HG02759 (cell line): ENCODE measurements at regions not wholly inside any gene's neighbourhood (a gene's known extent, or its start where the extent isn't known, plus 50 kb on each side); places are given as distances from the start of the nearest gene placed in this dataset.

ENCODE experiments used
- ATAC-seq: cut with Tn5 transposase; IDR thresholded peaks from one replicate; pipeline ENCODE4 v1.9.1; 2021; ENCODE audit warnings: mild to moderate bottlenecking, moderate library complexity; ENCODE audit not compliant: unreplicated experiment

DNA sequence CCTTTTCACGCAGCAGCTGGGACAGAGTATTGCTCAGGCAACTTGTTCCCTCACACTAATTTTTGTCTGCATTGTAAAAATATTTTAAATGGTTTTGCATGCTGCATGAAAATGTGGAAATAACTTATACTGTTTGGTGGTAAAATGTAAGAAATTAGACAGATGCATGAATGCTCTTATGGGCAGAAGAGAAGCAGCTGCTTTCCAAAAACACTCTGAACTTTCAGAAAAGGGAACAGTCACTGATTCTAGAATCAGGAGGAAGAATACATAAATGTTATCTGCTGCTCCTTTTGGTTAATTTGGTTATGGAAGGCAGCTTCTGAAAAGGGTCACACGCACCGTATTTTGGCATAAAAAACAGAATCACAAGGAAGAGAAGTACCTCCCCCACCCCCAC lies 87.0 kb upstream of the RUNX1 start:
- ATAC-seq = no peak

DNA sequence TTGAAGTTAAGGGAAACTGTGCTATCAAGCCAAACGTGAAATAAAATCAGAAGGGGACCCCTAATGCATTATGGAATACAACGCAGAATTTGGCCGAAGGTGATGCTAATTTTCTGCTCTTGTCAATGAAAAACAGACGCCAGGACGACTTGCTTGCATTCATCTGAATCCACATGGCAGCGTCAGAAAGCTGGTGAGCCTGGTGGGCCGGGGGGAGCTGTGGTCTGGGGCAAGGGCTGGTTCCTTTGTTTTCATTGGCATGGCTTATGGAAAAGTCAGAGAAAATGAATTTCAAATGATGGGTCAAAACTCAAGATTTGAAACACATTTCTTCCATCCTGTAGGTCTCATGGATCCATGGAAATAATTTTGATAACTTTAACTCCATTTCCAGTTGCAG lies 86.4 kb upstream of the RUNX1 start:
- ATAC-seq = no peak

DNA sequence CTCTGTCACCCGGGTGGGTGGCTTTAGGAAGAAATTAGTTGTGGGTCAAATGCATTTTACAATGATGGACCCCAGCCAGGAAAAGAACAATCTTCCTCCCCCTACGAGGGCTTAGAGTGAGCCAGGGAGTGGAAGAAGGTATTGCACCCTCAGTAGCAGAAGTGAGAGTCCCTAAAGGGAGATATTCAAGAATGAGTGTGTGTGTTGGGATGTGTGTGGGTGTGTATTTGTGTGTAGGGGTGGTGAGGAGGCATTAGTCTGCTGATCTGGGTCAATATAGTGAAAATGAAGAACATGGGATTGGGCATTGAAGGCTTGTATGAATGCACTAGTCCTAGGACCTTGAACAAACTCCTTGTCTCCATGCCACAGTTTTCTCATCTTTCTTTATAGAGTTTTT lies 85.2 kb upstream of the RUNX1 start:
- ATAC-seq = no peak

DNA sequence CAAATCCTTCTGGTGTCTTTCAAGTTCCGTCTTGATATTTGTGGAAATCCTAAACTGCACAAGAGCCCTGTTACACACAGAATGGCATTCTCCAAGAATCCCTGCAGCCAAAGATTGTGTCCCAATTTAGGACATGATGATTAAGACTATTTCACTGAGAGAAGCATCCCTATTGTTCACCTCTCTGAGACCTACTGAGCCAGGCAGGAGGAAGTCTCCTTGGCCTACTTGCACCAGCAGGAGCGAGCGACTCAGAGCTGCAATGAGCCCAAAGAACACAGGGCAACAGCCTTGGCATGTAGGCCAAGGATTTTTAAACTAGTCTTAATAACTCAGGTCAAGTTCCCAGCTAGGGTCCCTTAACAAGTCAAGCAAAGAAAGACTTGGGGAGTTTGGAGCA lies 79.4 kb upstream of the RUNX1 start:
- ATAC-seq = no peak

DNA sequence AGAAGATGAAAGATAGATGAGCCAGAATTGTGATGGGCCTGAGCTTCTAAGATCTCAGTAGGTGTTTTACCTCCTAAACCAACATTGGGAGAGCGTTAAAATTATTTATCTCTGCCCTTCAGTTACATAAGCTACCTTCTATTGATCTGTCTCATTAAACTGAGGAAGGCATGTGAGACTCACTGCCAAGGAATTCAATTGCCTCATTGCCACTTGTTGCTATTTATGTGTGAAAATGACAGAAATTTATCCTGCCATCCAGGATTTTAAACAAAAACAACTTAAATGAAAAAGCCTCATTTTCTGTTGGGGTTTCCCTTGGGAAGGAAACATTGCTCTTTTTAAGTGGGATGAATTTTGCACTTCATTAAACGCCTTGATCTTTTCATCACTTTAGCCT lies 78.7 kb upstream of the RUNX1 start:
- ATAC-seq = no peak

DNA sequence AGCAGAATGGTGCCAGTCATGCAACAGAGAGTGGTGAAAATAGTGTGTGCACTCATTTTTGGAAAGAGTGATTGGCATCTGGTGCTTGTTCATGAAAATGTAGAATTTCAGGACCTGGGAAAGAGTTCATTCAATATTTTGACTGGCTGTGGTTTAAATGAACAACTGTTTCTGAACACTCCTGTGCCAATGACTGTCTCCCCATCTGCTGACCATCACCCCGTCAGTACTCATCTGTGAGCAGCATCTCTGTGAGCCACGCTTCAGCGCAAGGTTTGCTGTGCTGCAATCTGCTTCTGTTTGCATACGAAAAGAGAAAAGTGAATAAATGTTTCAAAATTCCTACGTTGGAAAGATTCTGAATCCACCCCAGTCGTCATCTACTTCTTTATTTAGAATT lies 77.9 kb upstream of the RUNX1 start:
- ATAC-seq = no peak

DNA sequence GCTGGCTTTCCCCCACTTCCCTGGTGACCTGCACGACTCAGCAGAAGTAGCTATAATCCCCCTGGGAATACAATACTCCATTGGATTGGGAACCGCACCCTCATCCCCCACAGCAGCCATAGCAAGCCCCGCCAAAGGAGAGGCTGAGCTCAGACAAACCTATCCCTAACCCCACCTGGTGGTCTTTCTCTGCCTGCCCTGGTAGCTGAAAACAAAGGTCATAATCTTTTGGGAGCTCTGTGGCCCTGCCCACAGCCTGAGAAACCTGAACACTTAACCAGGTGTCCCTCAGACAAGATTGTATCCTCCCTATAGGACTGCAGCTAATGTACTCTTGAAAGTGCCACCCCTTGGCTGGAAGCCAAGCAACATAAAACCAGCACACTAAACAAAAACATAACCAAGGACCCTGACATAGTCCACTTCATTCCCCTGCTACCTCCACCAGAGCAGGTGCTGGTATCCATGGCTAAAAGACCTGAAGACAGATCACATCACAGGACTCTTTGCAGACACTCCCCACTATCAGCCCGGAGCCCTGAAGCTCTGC lies 71.6 kb upstream of the RUNX1 start:
- no peak for ATAC-seq

DNA sequence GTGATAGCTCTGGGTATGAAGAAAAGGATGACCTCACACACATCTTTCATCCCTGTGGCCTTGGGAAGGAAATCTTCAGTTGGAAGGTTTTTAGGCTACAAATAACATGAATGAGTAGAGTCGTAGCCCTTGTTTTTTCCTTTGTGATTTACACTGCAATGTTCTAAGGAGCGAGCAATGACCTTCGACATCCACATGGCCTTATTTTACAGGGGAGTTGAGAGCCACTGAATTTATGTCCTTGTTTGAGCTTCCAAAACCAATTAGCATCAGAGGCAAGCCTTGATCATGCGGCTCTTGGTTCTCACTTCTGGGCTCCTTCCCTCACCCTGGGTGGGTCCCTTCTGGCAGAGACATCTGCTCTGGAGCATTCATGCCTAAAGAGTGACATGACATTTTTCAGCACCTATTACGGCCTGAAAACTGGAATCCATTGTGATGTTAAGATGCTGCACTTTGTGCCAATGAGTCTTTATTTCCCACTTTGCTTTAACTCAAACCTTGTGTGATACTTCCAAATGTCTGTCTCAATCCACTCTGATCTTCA lies 70.5 kb upstream of the RUNX1 start:
- no peak for ATAC-seq

DNA sequence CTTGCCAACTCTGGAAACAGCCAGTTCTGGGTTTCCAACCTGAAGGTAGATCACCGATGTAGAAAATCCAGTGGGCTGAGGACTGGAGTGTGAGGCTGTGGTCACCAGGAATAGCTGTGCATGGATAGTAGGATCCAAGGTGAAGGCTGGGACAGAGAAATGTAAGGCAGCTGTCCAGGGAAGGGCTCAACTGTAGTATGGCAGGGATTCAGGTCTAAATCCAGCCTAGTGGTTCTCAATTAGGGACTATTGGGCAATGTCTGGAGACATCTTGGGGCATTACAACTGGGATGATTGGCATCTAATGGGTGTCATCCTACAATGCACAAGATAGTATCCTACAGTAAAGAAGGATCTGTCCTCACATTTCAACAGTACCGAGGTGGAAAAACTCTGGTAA lies 67.7 kb upstream of the RUNX1 start:
- ATAC-seq = no peak

DNA sequence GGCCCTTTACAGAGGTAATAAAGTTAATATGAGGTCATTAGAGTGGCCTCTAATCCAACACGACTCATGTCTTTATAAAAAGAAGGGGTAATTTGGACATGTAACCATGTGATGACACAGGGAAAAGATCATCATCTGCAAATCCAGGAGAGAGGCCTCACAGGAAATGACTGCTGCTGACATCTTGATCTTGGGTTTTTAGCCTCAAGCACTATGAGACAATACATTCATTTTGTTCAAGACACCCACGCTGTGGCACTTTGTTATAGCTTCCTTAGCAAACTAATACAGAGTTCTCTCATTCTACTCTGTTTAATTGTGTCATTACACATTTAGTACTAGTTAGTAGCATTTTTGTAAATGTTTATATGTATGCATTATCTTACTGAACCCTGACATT lies 64.0 kb upstream of the RUNX1 start:
- ATAC-seq = no peak

DNA sequence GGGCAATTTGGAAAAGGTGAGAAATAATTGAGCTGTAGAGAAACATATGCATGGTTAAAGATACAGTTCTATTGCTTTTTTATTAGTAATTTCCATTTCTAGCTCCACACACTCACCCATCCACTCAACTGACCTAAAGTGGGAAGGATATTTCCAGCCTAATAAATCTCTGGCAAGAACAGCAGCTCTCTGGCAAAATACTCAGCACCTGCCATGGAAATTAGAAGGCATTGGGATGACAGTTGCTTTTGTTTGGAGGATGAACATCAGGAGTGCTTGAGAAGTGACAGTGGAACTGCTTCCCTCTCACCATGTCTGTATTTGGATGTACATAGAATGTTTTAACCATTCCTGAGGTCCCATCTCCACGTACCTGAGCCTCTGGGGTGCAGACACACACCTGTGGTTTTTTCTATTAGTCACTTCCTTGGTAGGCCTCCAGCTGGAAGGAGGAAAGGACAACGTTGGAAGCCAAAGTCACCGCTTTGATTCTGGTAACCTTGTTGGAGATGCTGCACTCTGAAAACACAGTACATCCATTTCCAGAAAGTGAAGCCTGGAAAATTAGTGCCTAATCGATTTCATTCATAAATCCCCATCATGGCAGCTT lies 62.3 kb upstream of the RUNX1 start:
- ATAC-seq = no peak

DNA sequence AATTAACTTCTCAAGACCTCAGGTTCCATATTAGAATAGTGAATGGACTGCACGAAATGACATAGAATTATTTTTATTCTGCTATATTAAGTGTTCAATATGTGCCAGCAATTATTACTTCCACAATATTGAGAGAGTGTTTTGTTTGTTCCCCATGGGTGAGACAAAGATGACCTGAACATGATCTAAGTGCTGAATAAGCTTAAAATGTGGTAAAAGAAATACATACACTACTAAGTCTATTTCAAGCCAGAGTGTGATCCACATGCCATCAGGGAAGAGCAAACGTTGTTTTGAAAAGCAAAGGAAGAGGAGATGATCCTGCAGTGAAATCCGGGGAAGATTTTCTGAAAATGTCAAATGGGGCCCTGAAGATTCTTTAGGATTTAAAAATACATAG lies 59.8 kb upstream of the RUNX1 start:
- no peak for ATAC-seq

DNA sequence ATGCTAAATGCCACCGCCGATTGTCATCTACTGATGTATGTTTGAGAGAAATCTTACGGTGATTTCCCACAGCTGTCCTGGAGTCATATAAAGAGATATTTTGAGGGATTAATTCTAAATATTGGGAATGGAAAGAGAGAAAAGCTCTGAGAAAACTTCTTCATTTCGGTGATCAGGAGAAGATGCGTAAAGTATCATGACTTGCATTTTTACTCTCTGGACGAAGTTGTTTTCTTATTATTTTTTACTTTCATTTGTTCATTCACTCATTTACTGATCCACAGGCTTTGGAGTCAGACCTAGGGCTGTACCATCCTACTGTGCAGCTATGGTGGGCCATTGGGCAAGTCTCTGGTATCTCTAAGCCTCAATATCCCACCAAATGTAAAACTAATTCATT lies 58.4 kb upstream of the RUNX1 start:
- no peak for ATAC-seq

DNA sequence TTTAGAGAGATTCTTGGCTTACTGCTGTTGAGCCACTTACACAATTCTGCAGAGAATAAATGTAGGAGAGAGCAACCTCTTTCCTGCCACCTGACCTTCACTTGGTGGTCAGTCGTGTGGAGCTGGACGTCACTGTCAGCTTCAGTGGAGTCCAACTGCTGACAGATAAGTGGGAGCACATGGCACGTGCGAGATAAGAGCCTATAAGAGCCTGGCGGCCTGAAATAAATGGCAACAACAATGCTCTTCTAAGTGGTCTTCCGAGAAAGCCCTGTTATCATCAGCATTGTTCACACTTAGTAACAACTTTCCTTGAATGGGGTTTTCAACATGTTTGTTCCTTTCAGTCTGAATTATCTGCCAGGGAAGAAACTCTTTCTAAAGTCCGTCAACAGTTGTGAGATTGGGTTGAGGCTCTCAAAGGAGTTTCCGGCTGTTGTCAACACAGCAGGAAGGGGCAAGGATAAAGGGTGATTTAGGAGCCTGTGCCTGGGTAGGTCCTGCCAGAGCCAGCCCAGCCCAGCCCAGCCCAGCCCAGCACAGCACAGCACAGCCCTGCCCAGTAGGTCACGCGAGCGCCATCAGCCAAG lies 57.2 kb upstream of the RUNX1 start:
- ATAC-seq = no peak

DNA sequence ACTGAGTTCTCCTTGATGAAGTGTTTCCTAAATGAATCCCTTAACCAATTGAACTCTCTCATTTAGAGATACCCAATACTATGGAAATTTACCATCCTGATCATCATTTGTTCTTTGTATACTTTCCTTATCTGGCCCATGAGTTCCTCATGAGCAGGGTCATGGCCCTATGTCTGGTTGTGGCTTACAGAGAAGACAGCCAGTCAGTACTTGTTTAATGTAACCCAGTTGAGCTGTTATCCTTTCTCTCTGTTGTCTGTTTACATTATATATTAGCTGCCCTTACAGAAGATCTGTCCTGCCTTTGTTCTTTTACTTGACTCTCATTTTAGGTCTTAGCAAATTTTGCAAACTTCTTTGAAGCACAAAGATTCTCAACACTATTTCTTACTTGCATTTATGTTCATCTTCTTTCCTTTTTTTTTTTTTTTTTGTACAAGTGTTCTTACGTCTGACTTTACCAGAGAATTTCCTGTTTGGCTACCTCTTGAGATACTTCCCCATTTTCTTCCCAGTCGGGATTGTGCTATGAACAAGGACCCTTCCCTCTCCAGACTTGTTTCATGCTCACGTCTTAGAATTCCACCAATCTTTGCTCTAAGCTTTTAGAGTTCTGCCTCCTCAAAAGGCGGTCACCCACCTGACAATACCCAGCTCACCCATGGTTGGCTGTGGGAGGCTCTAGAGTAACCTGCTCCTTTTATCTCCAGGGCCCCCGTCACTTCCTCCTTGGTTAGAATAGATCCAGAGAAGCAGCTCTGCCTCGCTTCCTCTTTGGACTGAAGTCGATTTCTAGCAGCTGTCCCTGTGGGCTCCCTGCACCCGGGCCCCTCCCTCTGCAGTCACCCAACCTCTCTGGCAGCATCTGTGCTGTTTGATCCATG lies 53.6 kb upstream of the RUNX1 start:
- no peak for ATAC-seq

DNA sequence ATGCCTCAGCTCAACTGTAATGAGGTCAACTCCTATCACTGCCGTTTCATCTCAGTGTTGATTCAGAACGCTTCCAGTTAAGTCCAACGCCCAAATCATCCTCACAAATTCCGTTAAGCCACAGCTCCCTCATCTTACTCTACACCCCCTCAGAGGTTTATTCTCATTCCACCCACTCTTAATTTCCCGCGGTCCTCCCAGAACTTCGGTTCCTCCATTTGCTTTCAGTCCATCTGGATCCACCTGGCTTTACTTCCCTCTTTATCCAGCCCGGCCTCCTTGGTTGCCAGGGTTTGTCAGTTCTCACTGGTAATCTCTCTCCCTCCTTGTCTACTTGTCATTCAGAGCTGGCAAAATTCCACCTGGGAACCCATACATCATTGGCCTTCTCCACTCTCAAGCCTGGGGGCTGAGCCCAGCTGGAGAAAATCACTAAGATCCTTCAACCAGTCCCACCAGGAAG lies 51.3 kb upstream of the RUNX1 start:
- no peak for ATAC-seq

DNA sequence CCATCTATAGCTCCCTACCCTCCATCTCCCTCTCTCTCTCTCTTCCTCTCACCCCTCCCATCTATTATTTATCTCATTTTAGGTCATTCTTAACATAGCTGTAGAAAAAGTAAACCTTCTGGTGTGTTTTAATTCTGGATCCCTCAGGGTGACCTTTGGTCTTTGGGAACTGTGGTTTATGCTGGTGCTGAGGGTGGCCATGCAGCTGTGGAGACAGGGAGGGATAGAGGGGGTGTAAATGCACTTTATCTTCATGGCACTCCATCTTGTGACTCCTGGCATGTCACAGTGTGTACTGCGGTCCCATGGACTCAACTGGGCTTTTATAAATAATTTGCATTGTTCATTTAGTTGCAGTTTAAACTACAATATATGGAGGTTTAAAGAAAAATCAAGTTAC lies 50.2 kb upstream of the RUNX1 start:
- no peak for ATAC-seq
